HUES64 (cell line): ENCODE measurements at regions not wholly inside any gene's neighbourhood (a gene's known extent, or its start where the extent isn't known, plus 50 kb on each side); places are given as distances from the start of the nearest gene placed in this dataset.

Source experiments
- H3K27ac ChIP-seq: 2 replicates; pipeline ENCODE4 v1.7.0; 2013; ENCODE audit warnings: low read depth, low read length, inconsistent platforms
- H3K27me3 ChIP-seq: 2 replicates; pipeline ENCODE4 v1.6.1; 2013; ENCODE audit warnings: mild to moderate bottlenecking, low read length; ENCODE audit not compliant: insufficient read depth
- H3K36me3 ChIP-seq: 2 replicates; pipeline ENCODE4 v1.6.1; 2013; ENCODE audit warnings: mild to moderate bottlenecking, low read length; ENCODE audit not compliant: insufficient read depth
- H3K4me1 ChIP-seq: 2 replicates; pipeline ENCODE4 v1.6.1; 2013; ENCODE audit warnings: mild to moderate bottlenecking, low read length, moderate library complexity; ENCODE audit not compliant: insufficient read depth
- H3K4me3 ChIP-seq: 2 replicates; pipeline ENCODE4 v1.5.1; 2013; ENCODE audit warnings: mild to moderate bottlenecking, low read length, moderate library complexity
- H3K9ac ChIP-seq: 2 replicates; pipeline ENCODE4 v1.6.1; 2013; ENCODE audit warnings: mild to moderate bottlenecking, low read depth, low read length
- H3K9me3 ChIP-seq: 2 replicates; pipeline ENCODE4 v1.6.1; 2013; ENCODE audit warnings: low read depth, low read length; ENCODE audit not compliant: insufficient read depth
- WGBS: fragments of 150-250, 120-280 bp; methylation state at CpG from one replicate; pipeline ENCODE4 v1.1.7; 2013; ENCODE audit warnings: missing lambda C conversion rate; 5-methylcytosine and 5-hydroxymethylcytosine counted together

- Histone ChIP-seq H3K36me3 (no peaks in the 10 kb centered on the region), H3K9ac (no peak overlapping the region), H3K27ac (no peak overlapping the region), H3K9me3 (no peaks in the 10 kb centered on the region), H3K4me1 (no peaks in the 10 kb centered on the region), H3K27me3 (no peaks in the 10 kb centered on the region), H3K4me3 (no peak overlapping the region)
- 97% methylated on average over 4 of the region's 4 CpGs for WGBS
Observed at GRCh38 chr10:44848211-44848610, 62.9 kb upstream of the TMEM72 start.

DNA sequence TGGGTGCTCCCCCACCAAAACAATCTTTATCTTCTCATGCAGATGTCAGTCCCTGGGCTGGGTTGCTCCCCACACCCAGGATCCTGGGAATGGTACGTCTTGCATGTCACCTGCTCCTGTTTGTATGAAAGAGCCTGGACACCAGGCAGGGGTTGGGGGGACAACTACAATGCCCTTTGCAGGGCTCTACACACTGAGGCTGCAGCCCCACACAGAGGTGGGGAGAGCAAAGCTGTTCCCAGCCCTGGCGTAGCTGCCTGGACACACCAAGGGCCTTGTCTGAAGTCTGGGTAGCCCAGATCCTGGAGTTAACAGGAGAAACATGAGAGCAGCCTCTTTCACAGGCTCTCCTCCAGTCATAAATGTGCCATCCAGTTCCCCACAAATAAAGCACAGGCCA is 61.2 kb upstream of the TMEM72 start:
- H3K4me1 ChIP-seq, result no peaks in the 10 kb centered on the region
- H3K36me3 ChIP-seq, result no peaks in the 10 kb centered on the region
- no peaks in the 10 kb centered on the region for H3K27me3 ChIP-seq
- no peak overlapping the region for H3K27ac ChIP-seq
- no peak overlapping the region for H3K4me3 ChIP-seq
- WGBS, result 90% methylated on average over 2 of the region's 2 CpGs
- H3K9me3 ChIP-seq, result no peaks in the 10 kb centered on the region
- H3K9ac ChIP-seq, result no peak overlapping the region

GRCh38 chr10:44850356-44850934 is 60.7 kb upstream of the TMEM72 start:
- Histone ChIP-seq H3K27ac (no peak overlapping the region), H3K9ac (no peak overlapping the region), H3K27me3 (no peaks in the 10 kb centered on the region), H3K4me1 (no peaks in the 10 kb centered on the region), H3K9me3 (no peaks in the 10 kb centered on the region), H3K36me3 (no peaks in the 10 kb centered on the region), H3K4me3 (no peak overlapping the region)
- 94% methylated on average over 8 of the region's 8 CpGs for WGBS

DNA sequence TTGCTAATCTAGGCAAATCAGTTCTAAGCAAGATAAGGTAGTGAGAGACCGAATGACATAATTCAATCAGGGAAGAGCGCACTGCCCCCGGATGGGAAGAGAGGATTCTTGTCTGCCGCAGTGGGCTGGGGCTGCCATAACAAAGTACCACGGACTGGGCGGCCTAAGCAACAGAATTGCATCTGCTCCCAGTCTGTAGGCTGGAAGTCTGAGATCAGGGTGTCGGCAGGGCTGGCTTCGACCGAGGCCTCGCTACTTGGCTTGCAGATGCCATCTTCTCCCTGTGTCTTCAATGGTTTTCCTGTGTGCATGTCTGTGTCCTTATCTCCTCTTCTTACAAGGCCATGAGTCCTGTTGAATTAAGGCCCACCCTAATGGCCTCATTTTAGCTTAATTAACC is 59.7 kb upstream of the TMEM72 start:
- Histone ChIP-seq H3K9ac (no peak overlapping the region), H3K4me1 (no peaks in the 10 kb centered on the region), H3K36me3 (no peaks in the 10 kb centered on the region), H3K27me3 (0 out of 2 replicates have a peak, but pooled peaks cover 4% of the 10 kb centered on the region), H3K27ac (no peak overlapping the region), H3K9me3 (no peaks in the 10 kb centered on the region), H3K4me3 (no peak overlapping the region)
- WGBS, result 95% methylated on average over 10 of the region's 10 CpGs

DNA sequence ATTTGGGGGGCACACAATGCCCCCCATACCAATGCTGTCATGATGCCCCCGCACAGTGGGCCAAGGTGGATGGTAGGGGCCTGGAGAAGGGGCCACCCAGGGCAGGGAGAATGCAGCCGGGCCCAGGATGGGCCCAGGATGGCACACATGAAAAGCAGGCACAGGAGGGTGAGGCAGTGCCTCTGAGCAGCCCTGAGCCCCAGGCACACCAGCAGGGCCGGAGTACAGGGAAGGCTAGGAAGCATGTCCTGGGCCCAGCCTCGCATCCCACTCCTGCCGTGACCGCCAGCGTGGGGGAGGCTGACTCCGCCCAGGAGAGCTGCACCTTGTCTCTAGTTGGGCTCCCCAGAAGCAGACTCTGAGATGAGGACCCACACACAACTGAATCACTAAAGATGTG is 59.3 kb upstream of the TMEM72 start:
- no peak overlapping the region for H3K27ac ChIP-seq

DNA sequence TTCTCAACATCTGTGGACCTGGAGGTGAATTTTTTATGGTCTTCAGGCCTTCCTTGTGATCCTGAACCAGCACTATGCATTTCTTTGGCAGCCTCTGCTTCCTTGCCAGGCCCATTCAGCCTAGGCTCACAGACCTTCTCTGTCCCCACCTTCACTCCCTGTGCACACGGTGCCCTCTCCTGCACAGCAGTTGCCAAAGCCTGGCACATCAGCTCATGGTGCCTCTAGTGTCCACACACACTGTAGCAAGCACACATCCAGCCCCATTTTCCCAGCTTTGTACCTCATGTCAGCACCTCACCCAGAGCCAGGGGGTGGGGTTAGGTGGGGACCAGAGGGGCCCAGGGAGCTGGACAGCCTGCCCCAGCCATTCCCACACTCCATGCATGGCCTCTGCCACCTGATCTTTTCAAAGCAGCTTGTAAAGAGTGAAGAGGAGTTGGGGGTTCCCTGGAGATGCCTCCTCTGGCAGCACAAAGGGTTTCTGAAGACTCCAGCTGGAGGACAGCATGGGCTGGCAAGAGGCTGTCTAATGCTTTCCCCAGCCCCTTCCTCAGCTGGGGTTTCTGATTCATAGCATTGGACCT is 57.9 kb upstream of the TMEM72 start:
- H3K36me3 ChIP-seq, result no peaks in the 10 kb centered on the region
- WGBS, result 45% methylated on average over 1 of the region's 1 CpG
- no peak overlapping the region for H3K9ac ChIP-seq
- peaks cover 10% of the 10 kb centered on the region for H3K4me1 ChIP-seq
- H3K27me3 ChIP-seq, result 0 out of 2 replicates have a peak, but pooled peaks cover 4% of the 10 kb centered on the region
- H3K4me3 ChIP-seq, result no peak overlapping the region
- H3K27ac ChIP-seq, result no peak overlapping the region
- no peaks in the 10 kb centered on the region for H3K9me3 ChIP-seq

More for the DNA sequence above, 59.3 kb upstream of the TMEM72 start:
- Histone ChIP-seq H3K36me3 (no peaks in the 10 kb centered on the region), H3K4me1 (no peaks in the 10 kb centered on the region), H3K4me3 (no peak overlapping the region), H3K9ac (no peak overlapping the region), H3K9me3 (no peaks in the 10 kb centered on the region), H3K27me3 (0 out of 2 replicates have a peak, but pooled peaks cover 4% of the 10 kb centered on the region)
- WGBS, result 87% methylated on average over 8 of the region's 8 CpGs

DNA sequence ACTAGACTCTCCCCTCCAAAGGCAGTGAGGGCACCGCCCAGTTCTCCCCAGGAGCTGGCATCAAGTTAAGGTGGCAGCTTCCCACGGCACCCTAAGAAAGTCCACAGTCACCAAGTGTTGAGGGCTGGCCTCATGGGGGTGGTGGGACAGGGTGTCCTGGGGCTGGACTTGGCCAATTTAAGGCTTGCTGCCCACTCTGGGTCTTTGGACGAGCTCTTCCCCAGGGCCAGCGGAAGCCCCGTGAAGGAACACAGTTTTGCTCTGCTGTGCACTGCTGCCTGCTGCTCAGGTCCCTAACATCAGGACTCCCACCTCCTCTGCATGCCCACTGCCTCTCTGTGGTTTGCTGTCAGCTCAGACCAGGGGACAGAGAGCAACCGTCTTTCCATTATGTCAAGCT is 57.3 kb upstream of the TMEM72 start:
- peaks cover 12% of the 10 kb centered on the region for H3K4me1 ChIP-seq
- H3K9ac ChIP-seq, result no peak overlapping the region
- no peaks in the 10 kb centered on the region for H3K9me3 ChIP-seq
- H3K36me3 ChIP-seq, result no peaks in the 10 kb centered on the region
- no peak overlapping the region for H3K27ac ChIP-seq
- H3K4me3 ChIP-seq, result no peak overlapping the region
- WGBS, result 86% methylated on average over 6 of the region's 6 CpGs
- H3K27me3 ChIP-seq, result 0 out of 2 replicates have a peak, but pooled peaks cover 4% of the 10 kb centered on the region

GRCh38 chr10:44854693-44855350 is 56.3 kb upstream of the TMEM72 start:
- Histone ChIP-seq H3K36me3 (no peaks in the 10 kb centered on the region), H3K4me3 (no peak overlapping the region), H3K9me3 (no peaks in the 10 kb centered on the region), H3K4me1 (peaks cover 12% of the 10 kb centered on the region), H3K27me3 (0 out of 2 replicates have a peak, but pooled peaks cover 4% of the 10 kb centered on the region), H3K27ac (no peak overlapping the region), H3K9ac (no peak overlapping the region)
- 82% methylated on average over 9 of the region's 9 CpGs for WGBS

DNA sequence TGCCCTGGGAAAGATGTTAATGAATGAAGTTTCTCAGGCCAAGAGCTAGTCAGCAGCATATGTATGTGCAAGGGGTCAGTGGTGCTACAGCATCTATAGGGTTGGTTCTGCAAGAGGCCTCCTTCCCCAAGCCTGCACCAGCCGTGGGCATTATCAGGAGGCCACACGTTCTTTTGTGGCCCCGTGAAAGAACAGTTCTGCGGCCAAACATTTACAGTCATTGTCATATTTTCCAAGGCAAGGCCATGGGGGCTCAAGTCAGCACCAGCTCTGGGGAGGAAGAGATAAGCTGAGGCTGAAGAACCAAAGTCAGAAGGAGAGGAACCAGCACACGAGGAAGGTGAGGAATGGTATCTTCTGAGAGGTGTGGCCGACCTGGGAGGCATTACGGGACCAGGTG is 54.4 kb upstream of the TMEM72 start:
- no peaks in the 10 kb centered on the region for H3K9me3 ChIP-seq
- WGBS, result 95% methylated on average over 7 of the region's 7 CpGs
- H3K27me3 ChIP-seq, result 0 out of 2 replicates have a peak, but pooled peaks cover 4% of the 10 kb centered on the region
- H3K27ac ChIP-seq, result no peak overlapping the region
- no peak overlapping the region for H3K4me3 ChIP-seq
- H3K36me3 ChIP-seq, result no peaks in the 10 kb centered on the region
- H3K4me1 ChIP-seq, result peaks cover 12% of the 10 kb centered on the region
- H3K9ac ChIP-seq, result no peak overlapping the region

GRCh38 chr10:44857363-44858016 is 53.6 kb upstream of the TMEM72 start:
- Histone ChIP-seq H3K4me1 (peaks cover 12% of the 10 kb centered on the region), H3K9ac (no peak overlapping the region), H3K9me3 (no peaks in the 10 kb centered on the region), H3K27me3 (0 out of 2 replicates have a peak, but pooled peaks cover 4% of the 10 kb centered on the region), H3K4me3 (no peak overlapping the region), H3K36me3 (no peaks in the 10 kb centered on the region), H3K27ac (peak overlapping the region; percentile 39; the same call in 1 of the 2 replicates)
- 27% methylated on average over 9 of the region's 9 CpGs for WGBS

DNA sequence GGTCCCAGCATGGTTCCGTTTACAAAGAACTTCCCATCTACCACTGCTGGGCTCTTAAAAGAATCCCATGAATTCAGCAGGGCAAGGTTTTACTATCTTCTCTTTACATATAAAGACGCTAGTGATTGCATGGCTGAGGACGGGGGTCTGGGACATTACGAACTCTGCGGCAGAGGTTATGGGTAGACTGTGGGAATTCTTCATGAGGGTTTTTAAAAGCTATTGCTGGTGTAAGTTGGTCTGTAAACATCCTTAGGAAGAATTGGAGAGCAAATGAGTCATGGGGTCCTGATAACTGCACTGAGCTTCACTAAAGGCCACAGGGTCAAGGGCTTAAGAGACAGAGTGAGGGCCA is 53.1 kb upstream of the TMEM72 start:
- no peaks in the 10 kb centered on the region for H3K9me3 ChIP-seq
- no peak overlapping the region for H3K9ac ChIP-seq
- no peak overlapping the region for H3K4me3 ChIP-seq
- no peak overlapping the region for H3K27ac ChIP-seq
- no peaks in the 10 kb centered on the region for H3K36me3 ChIP-seq
- H3K4me1 ChIP-seq, result peaks cover 12% of the 10 kb centered on the region
- 38% methylated on average over 5 of the region's 5 CpGs for WGBS
- peaks cover 5% of the 10 kb centered on the region for H3K27me3 ChIP-seq
